ENCODE measurements at regions not wholly inside any gene's neighbourhood (a gene's known extent, or its start where the extent isn't known, plus 50 kb on each side); places are given as distances from the start of the nearest gene placed in this dataset.

- no peak for TF ChIP-seq CTCF (IDR thresholded peaks at IDR 0.05; ENCODE audit: low read depth, low read length)
- TF ChIP-seq EZH2phosphoT487 (IDR thresholded peaks at IDR 0.05; ENCODE audit: low read depth): no peak
Measured at GRCh38 chr11:15697437-15698236, 582.9 kb downstream of the INSC start.
